HEK293 (cell line): ENCODE measurements at regions not wholly inside any gene's neighbourhood (a gene's known extent, or its start where the extent isn't known, plus 50 kb on each side); places are given as distances from the start of the nearest gene placed in this dataset.

Experiments used
- CTCF ChIA-PET: fragments of 350-600 bp; formaldehyde crosslinking; extraction: SDS; loops from one replicate; lab custom pipeline; 2021; ENCODE audit warnings: antibody characterized with exemption; lab: Yijun Ruan, JAX
- POLR2A ChIA-PET: fragments of 300-600 bp; formaldehyde crosslinking; extraction: SDS; loops from one replicate; lab custom pipeline; 2020; ENCODE audit warnings: antibody characterized with exemption, inconsistent platforms; lab: Yijun Ruan, JAX
- H3K27ac ChIP-seq: fragments of 200-500 bp; sonication (Bioruptor generic); 2 replicates; pipeline ENCODE4 v1.5.1; 2014; ENCODE audit warnings: low read depth, low read length, control low read depth, inconsistent platforms; ENCODE audit errors: extremely low read depth
- H3K36me3 ChIP-seq, 2 experiments: fragments of 200-500 bp in 1 of 2; sonication (Bioruptor generic) in 1 of 2; 1 replicate in 1 of 2; 2 replicates in 1 of 2; pipeline ENCODE4 v1.5.1; 2014 to 2017; ENCODE audit warnings: inconsistent platforms in 2 of 2, low read length in 2 of 2; ENCODE audit not compliant: control insufficient read depth in 2 of 2, insufficient read depth in 1 of 2
- H3K4me1 ChIP-seq: fragments of 200-500 bp; sonication (Bioruptor generic); 2 replicates; pipeline ENCODE4 v1.5.1; 2014; ENCODE audit warnings: mild to moderate bottlenecking, low read length, inconsistent platforms; ENCODE audit not compliant: control insufficient read depth, insufficient read depth
- H3K4me3 ChIP-seq: 2 replicates; pipeline ENCODE4 v1.5.1; 2011; ENCODE audit warnings: low read depth, mild to moderate bottlenecking, control low read depth, low read length, moderate library complexity
- H3K9me3 ChIP-seq: fragments of 200-500 bp; sonication (Bioruptor generic); 2 replicates; pipeline ENCODE4 v1.5.1; 2014; ENCODE audit warnings: low read depth, low read length, inconsistent platforms; ENCODE audit not compliant: control insufficient read depth, insufficient read depth
- KLF16 ChIP-seq: fragments of 450-650 bp; formaldehyde crosslinking; IDR thresholded peaks from 2 replicates; pipeline ENCODE4 v1.5.1; 2017; ENCODE audit warnings: missing biosample characterization, missing genetic modification characterization
- MZF1 ChIP-seq: fragments of 450-650 bp; formaldehyde crosslinking; IDR thresholded peaks from 2 replicates; pipeline ENCODE4 v1.5.1; 2017; ENCODE audit warnings: missing biosample characterization, missing genetic modification characterization, borderline replicate concordance
- SCRT1 ChIP-seq: fragments of 450-650 bp; formaldehyde crosslinking; IDR thresholded peaks from 2 replicates; pipeline ENCODE4 v1.5.1; 2016; ENCODE audit warnings: missing biosample characterization, missing genetic modification characterization, borderline replicate concordance
- SCRT2 ChIP-seq: fragments of 450-650 bp; formaldehyde crosslinking; IDR thresholded peaks from 2 replicates; pipeline ENCODE4 v1.5.1; 2016; ENCODE audit warnings: missing biosample characterization, missing genetic modification characterization
- WT1 ChIP-seq: fragments of 450-650 bp; formaldehyde crosslinking; IDR thresholded peaks from 2 replicates; pipeline ENCODE4 v1.5.1; 2016; ENCODE audit warnings: missing biosample characterization, missing genetic modification characterization
- ZEB2 ChIP-seq: fragments of 450-650 bp; formaldehyde crosslinking; IDR thresholded peaks from 2 replicates; pipeline ENCODE4 v1.5.1; 2016; ENCODE audit warnings: missing biosample characterization, missing genetic modification characterization
- ZFP41 ChIP-seq: fragments of 450-650 bp; formaldehyde crosslinking; IDR thresholded peaks from 2 replicates; pipeline ENCODE4 v1.5.1; 2016; ENCODE audit warnings: missing biosample characterization, missing genetic modification characterization, borderline replicate concordance
- ZNF19 ChIP-seq: fragments of 450-650 bp; formaldehyde crosslinking; IDR thresholded peaks from 2 replicates; pipeline ENCODE4; 2016; ENCODE audit warnings: missing biosample characterization, missing genetic modification characterization, low read depth
- ZNF202 ChIP-seq: fragments of 450-650 bp; formaldehyde crosslinking; IDR thresholded peaks from 2 replicates; pipeline ENCODE4 v1.5.1; 2016; ENCODE audit warnings: missing biosample characterization, missing genetic modification characterization, borderline replicate concordance
- ZNF37A ChIP-seq: fragments of 450-650 bp; IDR thresholded peaks from 2 replicates; pipeline ENCODE4 v1.5.1; 2018; ENCODE audit warnings: missing biosample characterization, missing genetic modification characterization
- ZNF423 ChIP-seq: fragments of 450-650 bp; formaldehyde crosslinking; IDR thresholded peaks from 2 replicates; pipeline ENCODE4 v1.5.1; 2016; ENCODE audit warnings: missing biosample characterization, missing genetic modification characterization
- ZNF544 ChIP-seq: fragments of 450-650 bp; formaldehyde crosslinking; IDR thresholded peaks from 2 replicates; pipeline ENCODE4 v1.5.0; 2017; ENCODE audit warnings: missing biosample characterization, missing genetic modification characterization
- ZNF548 ChIP-seq: fragments of 450-650 bp; formaldehyde crosslinking; IDR thresholded peaks from 2 replicates; pipeline ENCODE4 v1.5.1; 2016; ENCODE audit warnings: missing biosample characterization, missing genetic modification characterization
- ZNF610 ChIP-seq: fragments of 450-650 bp; formaldehyde crosslinking; IDR thresholded peaks from 2 replicates; pipeline ENCODE4 v1.5.1; 2016; ENCODE audit warnings: missing biosample characterization, missing genetic modification characterization, borderline replicate concordance
- TF ChIP-seq, protein P1 (sequence below): fragments of 450-650 bp; formaldehyde crosslinking; IDR thresholded peaks from 2 replicates; pipeline ENCODE4 v1.5.0; 2017; ENCODE audit warnings: missing biosample characterization, missing genetic modification characterization, borderline replicate concordance
- TF ChIP-seq, protein P2 (sequence below): fragments of 450-650 bp; formaldehyde crosslinking; conservative IDR thresholded peaks from 2 replicates; pipeline ENCODE4 v1.5.1; 2016; ENCODE audit warnings: low read depth, missing biosample characterization, missing genetic modification characterization
- TF ChIP-seq, protein P3 (sequence below): fragments of 450-650 bp; formaldehyde crosslinking; optimal IDR thresholded peaks from 2 replicates; pipeline ENCODE3; 2016; ENCODE audit warnings: missing biosample characterization, mild to moderate bottlenecking, missing genetic modification characterization
- TF ChIP-seq, protein P4 (sequence below): fragments of 450-650 bp; formaldehyde crosslinking; IDR thresholded peaks from 2 replicates; pipeline ENCODE4 v1.5.1; 2017; ENCODE audit warnings: missing biosample characterization, missing genetic modification characterization
- TF ChIP-seq, protein P5 (sequence below): fragments of 450-650 bp; formaldehyde crosslinking; IDR thresholded peaks from 2 replicates; pipeline ENCODE4 v1.5.1; 2016; ENCODE audit warnings: missing biosample characterization, missing genetic modification characterization
- TF ChIP-seq, protein P6 (sequence below): fragments of 450-650 bp; formaldehyde crosslinking; IDR thresholded peaks from 2 replicates; pipeline ENCODE4 v1.5.1; 2017; ENCODE audit warnings: missing biosample characterization, missing genetic modification characterization

DNA sequence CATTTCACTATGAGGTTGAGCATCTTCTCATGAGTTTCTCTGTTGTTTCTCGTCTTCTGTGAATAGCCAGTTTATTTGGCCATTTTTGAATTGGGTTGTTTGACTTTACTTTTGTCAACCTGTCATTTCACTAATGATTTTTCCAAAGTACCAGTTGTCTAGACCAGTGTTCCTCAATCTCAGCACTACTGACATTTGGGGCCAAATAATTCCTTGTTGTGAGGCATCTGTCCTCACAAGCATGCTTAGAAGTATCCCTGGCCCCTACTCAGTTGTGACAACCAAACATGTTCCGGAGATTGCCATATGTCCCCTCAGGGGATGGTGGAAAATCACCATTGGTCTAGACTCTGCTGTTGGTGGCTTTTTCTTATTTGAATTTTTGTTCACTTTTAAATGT is 87.7 kb upstream of the GNAZ start:
- H3K4me1 ChIP-seq: no peaks in the 10 kb centered on the region
- H3K4me3 ChIP-seq: no peak overlapping the region
- no peaks in the 10 kb centered on the region for H3K9me3 ChIP-seq
- CTCF ChIA-PET: interaction anchor here (0.8 kb wide), 1 partner anchor 10 kb away, joined by 3 read pairs; no protein-coding TSS in a partner anchor
- no peak overlapping the region for H3K27ac ChIP-seq
- H3K36me3 ChIP-seq: no peaks in the 10 kb centered on the region
- TF ChIP-seq, protein P1, sequence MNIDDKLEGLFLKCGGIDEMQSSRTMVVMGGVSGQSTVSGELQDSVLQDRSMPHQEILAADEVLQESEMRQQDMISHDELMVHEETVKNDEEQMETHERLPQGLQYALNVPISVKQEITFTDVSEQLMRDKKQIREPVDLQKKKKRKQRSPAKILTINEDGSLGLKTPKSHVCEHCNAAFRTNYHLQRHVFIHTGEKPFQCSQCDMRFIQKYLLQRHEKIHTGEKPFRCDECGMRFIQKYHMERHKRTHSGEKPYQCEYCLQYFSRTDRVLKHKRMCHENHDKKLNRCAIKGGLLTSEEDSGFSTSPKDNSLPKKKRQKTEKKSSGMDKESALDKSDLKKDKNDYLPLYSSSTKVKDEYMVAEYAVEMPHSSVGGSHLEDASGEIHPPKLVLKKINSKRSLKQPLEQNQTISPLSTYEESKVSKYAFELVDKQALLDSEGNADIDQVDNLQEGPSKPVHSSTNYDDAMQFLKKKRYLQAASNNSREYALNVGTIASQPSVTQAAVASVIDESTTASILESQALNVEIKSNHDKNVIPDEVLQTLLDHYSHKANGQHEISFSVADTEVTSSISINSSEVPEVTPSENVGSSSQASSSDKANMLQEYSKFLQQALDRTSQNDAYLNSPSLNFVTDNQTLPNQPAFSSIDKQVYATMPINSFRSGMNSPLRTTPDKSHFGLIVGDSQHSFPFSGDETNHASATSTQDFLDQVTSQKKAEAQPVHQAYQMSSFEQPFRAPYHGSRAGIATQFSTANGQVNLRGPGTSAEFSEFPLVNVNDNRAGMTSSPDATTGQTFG (tag by site-specific recombination): no peak
- TF ChIP-seq ZNF544 (no peak), ZNF610 (tag by site-specific recombination) (no peak), ZNF423 (no peak), ZFP41 (no peak), ZNF19 (tag by site-specific recombination) (no peak), ZEB2 (no peak), ZNF37A (tag by site-specific recombination) (no peak), ZNF548 (tag by site-specific recombination) (no peak), WT1 (no peak), KLF16 (tag by site-specific recombination) (no peak), SCRT1 (tag by site-specific recombination) (no peak), ZNF202 (no peak), MZF1 (tag by site-specific recombination) (no peak), SCRT2 (no peak)
- TF ChIP-seq, protein P2, sequence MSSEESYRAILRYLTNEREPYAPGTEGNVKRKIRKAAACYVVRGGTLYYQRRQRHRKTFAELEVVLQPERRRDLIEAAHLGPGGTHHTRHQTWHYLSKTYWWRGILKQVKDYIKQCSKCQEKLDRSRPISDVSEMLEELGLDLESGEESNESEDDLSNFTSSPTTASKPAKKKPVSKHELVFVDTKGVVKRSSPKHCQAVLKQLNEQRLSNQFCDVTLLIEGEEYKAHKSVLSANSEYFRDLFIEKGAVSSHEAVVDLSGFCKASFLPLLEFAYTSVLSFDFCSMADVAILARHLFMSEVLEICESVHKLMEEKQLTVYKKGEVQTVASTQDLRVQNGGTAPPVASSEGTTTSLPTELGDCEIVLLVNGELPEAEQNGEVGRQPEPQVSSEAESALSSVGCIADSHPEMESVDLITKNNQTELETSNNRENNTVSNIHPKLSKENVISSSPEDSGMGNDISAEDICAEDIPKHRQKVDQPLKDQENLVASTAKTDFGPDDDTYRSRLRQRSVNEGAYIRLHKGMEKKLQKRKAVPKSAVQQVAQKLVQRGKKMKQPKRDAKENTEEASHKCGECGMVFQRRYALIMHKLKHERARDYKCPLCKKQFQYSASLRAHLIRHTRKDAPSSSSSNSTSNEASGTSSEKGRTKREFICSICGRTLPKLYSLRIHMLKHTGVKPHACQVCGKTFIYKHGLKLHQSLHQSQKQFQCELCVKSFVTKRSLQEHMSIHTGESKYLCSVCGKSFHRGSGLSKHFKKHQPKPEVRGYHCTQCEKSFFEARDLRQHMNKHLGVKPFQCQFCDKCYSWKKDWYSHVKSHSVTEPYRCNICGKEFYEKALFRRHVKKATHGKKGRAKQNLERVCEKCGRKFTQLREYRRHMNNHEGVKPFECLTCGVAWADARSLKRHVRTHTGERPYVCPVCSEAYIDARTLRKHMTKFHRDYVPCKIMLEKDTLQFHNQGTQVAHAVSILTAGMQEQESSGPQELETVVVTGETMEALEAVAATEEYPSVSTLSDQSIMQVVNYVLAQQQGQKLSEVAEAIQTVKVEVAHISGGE (tag by site-specific recombination): no peak
- TF ChIP-seq, protein P3, sequence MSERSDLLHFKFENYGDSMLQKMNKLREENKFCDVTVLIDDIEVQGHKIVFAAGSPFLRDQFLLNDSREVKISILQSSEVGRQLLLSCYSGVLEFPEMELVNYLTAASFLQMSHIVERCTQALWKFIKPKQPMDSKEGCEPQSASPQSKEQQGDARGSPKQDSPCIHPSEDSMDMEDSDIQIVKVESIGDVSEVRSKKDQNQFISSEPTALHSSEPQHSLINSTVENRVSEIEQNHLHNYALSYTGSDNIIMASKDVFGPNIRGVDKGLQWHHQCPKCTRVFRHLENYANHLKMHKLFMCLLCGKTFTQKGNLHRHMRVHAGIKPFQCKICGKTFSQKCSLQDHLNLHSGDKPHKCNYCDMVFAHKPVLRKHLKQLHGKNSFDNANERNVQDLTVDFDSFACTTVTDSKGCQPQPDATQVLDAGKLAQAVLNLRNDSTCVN (tag by site-specific recombination): no peak
- TF ChIP-seq, protein P4, sequence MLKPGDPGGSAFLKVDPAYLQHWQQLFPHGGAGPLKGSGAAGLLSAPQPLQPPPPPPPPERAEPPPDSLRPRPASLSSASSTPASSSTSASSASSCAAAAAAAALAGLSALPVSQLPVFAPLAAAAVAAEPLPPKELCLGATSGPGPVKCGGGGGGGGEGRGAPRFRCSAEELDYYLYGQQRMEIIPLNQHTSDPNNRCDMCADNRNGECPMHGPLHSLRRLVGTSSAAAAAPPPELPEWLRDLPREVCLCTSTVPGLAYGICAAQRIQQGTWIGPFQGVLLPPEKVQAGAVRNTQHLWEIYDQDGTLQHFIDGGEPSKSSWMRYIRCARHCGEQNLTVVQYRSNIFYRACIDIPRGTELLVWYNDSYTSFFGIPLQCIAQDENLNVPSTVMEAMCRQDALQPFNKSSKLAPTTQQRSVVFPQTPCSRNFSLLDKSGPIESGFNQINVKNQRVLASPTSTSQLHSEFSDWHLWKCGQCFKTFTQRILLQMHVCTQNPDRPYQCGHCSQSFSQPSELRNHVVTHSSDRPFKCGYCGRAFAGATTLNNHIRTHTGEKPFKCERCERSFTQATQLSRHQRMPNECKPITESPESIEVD (tag by site-specific recombination): no peak
- TF ChIP-seq, protein P5, sequence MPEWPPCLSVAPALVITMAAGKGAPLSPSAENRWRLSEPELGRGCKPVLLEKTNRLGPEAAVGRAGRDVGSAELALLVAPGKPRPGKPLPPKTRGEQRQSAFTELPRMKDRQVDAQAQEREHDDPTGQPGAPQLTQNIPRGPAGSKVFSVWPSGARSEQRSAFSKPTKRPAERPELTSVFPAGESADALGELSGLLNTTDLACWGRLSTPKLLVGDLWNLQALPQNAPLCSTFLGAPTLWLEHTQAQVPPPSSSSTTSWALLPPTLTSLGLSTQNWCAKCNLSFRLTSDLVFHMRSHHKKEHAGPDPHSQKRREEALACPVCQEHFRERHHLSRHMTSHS: no peak
- TF ChIP-seq, protein P6, sequence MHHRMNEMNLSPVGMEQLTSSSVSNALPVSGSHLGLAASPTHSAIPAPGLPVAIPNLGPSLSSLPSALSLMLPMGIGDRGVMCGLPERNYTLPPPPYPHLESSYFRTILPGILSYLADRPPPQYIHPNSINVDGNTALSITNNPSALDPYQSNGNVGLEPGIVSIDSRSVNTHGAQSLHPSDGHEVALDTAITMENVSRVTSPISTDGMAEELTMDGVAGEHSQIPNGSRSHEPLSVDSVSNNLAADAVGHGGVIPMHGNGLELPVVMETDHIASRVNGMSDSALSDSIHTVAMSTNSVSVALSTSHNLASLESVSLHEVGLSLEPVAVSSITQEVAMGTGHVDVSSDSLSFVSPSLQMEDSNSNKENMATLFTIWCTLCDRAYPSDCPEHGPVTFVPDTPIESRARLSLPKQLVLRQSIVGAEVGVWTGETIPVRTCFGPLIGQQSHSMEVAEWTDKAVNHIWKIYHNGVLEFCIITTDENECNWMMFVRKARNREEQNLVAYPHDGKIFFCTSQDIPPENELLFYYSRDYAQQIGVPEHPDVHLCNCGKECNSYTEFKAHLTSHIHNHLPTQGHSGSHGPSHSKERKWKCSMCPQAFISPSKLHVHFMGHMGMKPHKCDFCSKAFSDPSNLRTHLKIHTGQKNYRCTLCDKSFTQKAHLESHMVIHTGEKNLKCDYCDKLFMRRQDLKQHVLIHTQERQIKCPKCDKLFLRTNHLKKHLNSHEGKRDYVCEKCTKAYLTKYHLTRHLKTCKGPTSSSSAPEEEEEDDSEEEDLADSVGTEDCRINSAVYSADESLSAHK (tag by site-specific recombination): no peak
- POLR2A ChIA-PET: no interaction called here
